ENCODE measurements at regions not wholly inside any gene's neighbourhood (a gene's known extent, or its start where the extent isn't known, plus 50 kb on each side); places are given as distances from the start of the nearest gene placed in this dataset.

- Histone ChIP-seq H3K27me3 (ENCODE audit: insufficient read depth, poor library complexity, severe bottlenecking) (no peaks in the 10 kb centered on the region), H3K4me3 (replicated peaks; ENCODE audit: insufficient read depth, low read length) (no peak overlapping the region), H3K27ac (replicated peaks) (no peak overlapping the region)
- TF ChIP-seq GABPA (IDR thresholded peaks at IDR 0.05; ENCODE audit: low read depth) (no peak), SPI1 (IDR thresholded peaks at IDR 0.05; ENCODE audit: borderline replicate concordance, low read depth) (no peak), POLR2AphosphoS5 (IDR thresholded peaks at IDR 0.05; ENCODE audit: low read depth) (no peak), REST (IDR thresholded peaks at IDR 0.05; ENCODE audit: insufficient replicate concordance, low read depth) (no peak)
- TF ChIP-seq, protein P1, sequence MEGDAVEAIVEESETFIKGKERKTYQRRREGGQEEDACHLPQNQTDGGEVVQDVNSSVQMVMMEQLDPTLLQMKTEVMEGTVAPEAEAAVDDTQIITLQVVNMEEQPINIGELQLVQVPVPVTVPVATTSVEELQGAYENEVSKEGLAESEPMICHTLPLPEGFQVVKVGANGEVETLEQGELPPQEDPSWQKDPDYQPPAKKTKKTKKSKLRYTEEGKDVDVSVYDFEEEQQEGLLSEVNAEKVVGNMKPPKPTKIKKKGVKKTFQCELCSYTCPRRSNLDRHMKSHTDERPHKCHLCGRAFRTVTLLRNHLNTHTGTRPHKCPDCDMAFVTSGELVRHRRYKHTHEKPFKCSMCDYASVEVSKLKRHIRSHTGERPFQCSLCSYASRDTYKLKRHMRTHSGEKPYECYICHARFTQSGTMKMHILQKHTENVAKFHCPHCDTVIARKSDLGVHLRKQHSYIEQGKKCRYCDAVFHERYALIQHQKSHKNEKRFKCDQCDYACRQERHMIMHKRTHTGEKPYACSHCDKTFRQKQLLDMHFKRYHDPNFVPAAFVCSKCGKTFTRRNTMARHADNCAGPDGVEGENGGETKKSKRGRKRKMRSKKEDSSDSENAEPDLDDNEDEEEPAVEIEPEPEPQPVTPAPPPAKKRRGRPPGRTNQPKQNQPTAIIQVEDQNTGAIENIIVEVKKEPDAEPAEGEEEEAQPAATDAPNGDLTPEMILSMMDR (IDR thresholded peaks at IDR 0.05; ENCODE audit: insufficient read depth, low read length) = no peak
- no peak for DNase-seq (ENCODE audit: low read depth in 1 of 2, low spot score in 1 of 2)
These were observed 795.1 kb upstream of the ZEB2 start for GRCh38 chr2:145315053-145315452.

DNA sequence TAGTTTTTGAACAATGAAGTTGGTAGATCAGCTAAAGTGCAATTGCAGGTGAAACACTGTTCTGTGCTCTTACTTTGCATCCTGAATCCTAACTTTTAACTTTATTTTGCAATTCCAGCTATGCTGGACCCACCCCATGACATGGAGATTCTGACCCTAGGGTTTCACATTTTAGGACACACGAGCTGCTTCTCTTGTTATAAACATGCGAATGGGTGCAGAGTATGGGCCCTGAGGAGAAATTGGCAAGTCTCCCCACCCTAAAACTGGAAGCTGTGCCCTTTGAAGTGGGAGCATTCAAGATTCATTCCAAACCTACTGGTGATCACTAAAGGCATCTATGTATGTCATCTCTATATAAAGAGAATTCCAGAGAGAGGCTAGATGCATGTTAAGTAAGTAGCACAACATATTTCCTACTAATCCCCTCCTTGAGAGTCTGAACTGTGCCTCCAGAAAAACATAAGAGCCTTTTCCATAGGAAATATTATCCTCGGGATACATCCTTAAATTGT, 794.3 kb upstream of the ZEB2 start:
- no peaks in the 10 kb centered on the region for H3K27me3 ChIP-seq (ENCODE audit: insufficient read depth, poor library complexity, severe bottlenecking)
- no peak overlapping the region for H3K27ac ChIP-seq (replicated peaks)
- H3K4me3 ChIP-seq (replicated peaks; ENCODE audit: insufficient read depth, low read length) = no peak overlapping the region
- no peak for DNase-seq (ENCODE audit: low read depth in 1 of 2, low spot score in 1 of 2)
- TF ChIP-seq, protein P1 (IDR thresholded peaks at IDR 0.05; ENCODE audit: insufficient read depth, low read length) = no peak
- no peak for TF ChIP-seq REST (IDR thresholded peaks at IDR 0.05; ENCODE audit: insufficient replicate concordance, low read depth)
- no peak for TF ChIP-seq GABPA (IDR thresholded peaks at IDR 0.05; ENCODE audit: low read depth)

GRCh38 chr2:145305889-145306288, 786.0 kb upstream of the ZEB2 start:
- Histone ChIP-seq H3K4me3 (replicated peaks; ENCODE audit: insufficient read depth, low read length) (no peak overlapping the region), H3K27ac (replicated peaks) (no peak overlapping the region), H3K27me3 (ENCODE audit: insufficient read depth, poor library complexity, severe bottlenecking) (no peaks in the 10 kb centered on the region)
- TF ChIP-seq, protein P1 (IDR thresholded peaks at IDR 0.05; ENCODE audit: insufficient read depth, low read length) = no peak
- TF ChIP-seq GABPA (IDR thresholded peaks at IDR 0.05; ENCODE audit: low read depth) (no peak), REST (IDR thresholded peaks at IDR 0.05; ENCODE audit: insufficient replicate concordance, low read depth) (no peak), SPI1 (IDR thresholded peaks at IDR 0.05; ENCODE audit: borderline replicate concordance, low read depth) (no peak), POLR2AphosphoS5 (IDR thresholded peaks at IDR 0.05; ENCODE audit: low read depth) (no peak)
- DNase-seq (ENCODE audit: low read depth in 1 of 2, low spot score in 1 of 2) = no peak

Data from HL-60 (cell line).